ENCODE measurements at regions not wholly inside any gene's neighbourhood (a gene's known extent, or its start where the extent isn't known, plus 50 kb on each side); places are given as distances from the start of the nearest gene placed in this dataset.

GRCh38 chr4:179017581-179017980 is 1575.3 kb upstream of the AGA start:
- Histone ChIP-seq H3K27ac (ENCODE audit: extremely low read length, insufficient read depth, low read length) (no peak overlapping the region), H3K4me3 (replicated peaks in 1 of 3; ENCODE audit: insufficient read depth in 1 of 3, low read depth in 2 of 3, low read length in 3 of 3) (no peak overlapping the region), H3K9me3 (ENCODE audit: low read length) (peaks cover 25% of the 10 kb centered on the region; the same call in 1 of the 2 replicates), H2AFZ (ENCODE audit: low read length) (no peak overlapping the region), H4K20me1 (ENCODE audit: insufficient read depth, low read length) (no peaks in the 10 kb centered on the region), H3K4me1 (ENCODE audit: insufficient read depth, low read length) (no peaks in the 10 kb centered on the region), H3K79me2 (ENCODE audit: insufficient read depth, low read length) (no peaks in the 10 kb centered on the region), H3K36me3 (replicated peaks in 1 of 2; ENCODE audit: control insufficient read depth in 1 of 2, insufficient read depth in 2 of 2, low read length in 2 of 2) (no peaks in the 10 kb centered on the region), H3K9ac (ENCODE audit: insufficient read depth, low read depth, low read length) (no peak overlapping the region), H3K4me2 (ENCODE audit: low read depth, low read length) (no peak overlapping the region), H3K27me3 (ENCODE audit: control insufficient read depth in 1 of 2, insufficient read depth in 2 of 2, low read length in 2 of 2) (no peaks in the 10 kb centered on the region)
- in situ Hi-C loops (cut with HindIII; ENCODE audit: extremely low pct_ligation_motif_present, low pct_unique_long_range_greater_than_20kb): no loop called here
- no peak for ATAC-seq
- BruUV-seq (replicated peaks): no TSS peak
- no peak for TF ChIP-seq ZNF124 (CRISPR knock-in tag; IDR thresholded peaks at IDR 0.05)
- TF ChIP-seq RFX3 (CRISPR knock-in tag; IDR thresholded peaks at IDR 0.05): no peak
- TF ChIP-seq ZNF367 (CRISPR knock-in tag; IDR thresholded peaks at IDR 0.05; ENCODE audit: borderline replicate concordance): no peak
- no peak for TF ChIP-seq ZNF407 (CRISPR knock-in tag; IDR thresholded peaks at IDR 0.05; ENCODE audit: not compliant biosample characterization)
- no peak for TF ChIP-seq MIER3 (CRISPR knock-in tag; IDR thresholded peaks at IDR 0.05; ENCODE audit: borderline replicate concordance)
- no peak for TF ChIP-seq NR1H2 (CRISPR knock-in tag; IDR thresholded peaks at IDR 0.05; ENCODE audit: borderline replicate concordance, low read depth)
- TF ChIP-seq ZNF253 (CRISPR knock-in tag; IDR thresholded peaks at IDR 0.05; ENCODE audit: borderline replicate concordance): no peak
- no peak for TF ChIP-seq SMYD3 (CRISPR knock-in tag; IDR thresholded peaks at IDR 0.05)
- TF ChIP-seq KLF9 (CRISPR knock-in tag; IDR thresholded peaks at IDR 0.05; ENCODE audit: low read depth): no peak
- TF ChIP-seq ZC3H4 (CRISPR knock-in tag; IDR thresholded peaks at IDR 0.05; ENCODE audit: borderline replicate concordance): no peak
- no peak for TF ChIP-seq TP53 (CRISPR knock-in tag; conservative IDR thresholded peaks at IDR 0.05)
- no peak for TF ChIP-seq TCF12 (IDR thresholded peaks at IDR 0.05)
- no peak for TF ChIP-seq TCF12 (CRISPR knock-in tag; IDR thresholded peaks at IDR 0.05)
- 39% methylated on average over 6 of the region's 8 CpGs for WGBS (ENCODE audit: low lambda C conversion rate)
- ChIA-PET CTCF (ENCODE audit: low intra/inter-chr PET ratio, low total read pairs) (no interaction called here), POLR2A (no interaction called here)
- FAIRE-seq: no peak
- intact Hi-C loops (cut with micrococcal nuclease; ENCODE audit: unreplicated experiment): no loop called here
- no peak for DNase-seq (ENCODE audit: low spot score)

Measured in HepG2 (cell line).